Urothelium cell line (cell line): ENCODE measurements at regions not wholly inside any gene's neighbourhood (a gene's known extent, or its start where the extent isn't known, plus 50 kb on each side); places are given as distances from the start of the nearest gene placed in this dataset.

Experiments
- DNase-seq: peaks from one replicate; pipeline ENCODE4 v3.0.0; 2011; ENCODE audit warnings: low spot score, mixed read lengths
- FAIRE-seq: peaks from 2 replicates; lab custom pipeline; 2011; peaks lifted over from hg19 to GRCh38; lab: Jason Lieb, UNC

DNA sequence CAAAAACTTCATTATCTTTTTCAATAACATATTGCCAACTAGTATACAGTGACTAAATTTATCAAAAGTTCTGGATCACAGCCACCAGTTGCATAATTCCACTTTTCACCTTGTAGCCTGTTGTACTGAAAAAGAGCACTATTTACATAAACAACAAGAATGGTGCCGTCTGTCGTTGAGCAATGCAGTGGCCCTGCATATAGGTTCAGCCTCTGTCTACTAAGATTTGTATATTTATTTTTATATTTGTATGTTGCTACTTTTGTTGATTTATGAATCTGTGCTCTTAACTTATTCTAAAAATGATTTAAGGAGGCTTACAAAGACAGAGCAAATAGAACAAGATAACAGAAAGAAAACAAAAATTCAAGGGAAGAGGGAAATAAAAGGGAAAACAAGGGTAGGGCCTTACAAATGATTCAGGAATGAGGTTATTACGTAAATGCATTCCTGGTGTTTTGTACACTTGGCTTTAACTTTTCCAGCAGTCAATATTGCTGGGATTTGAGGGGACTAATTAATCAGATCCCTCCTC lies 257.6 kb upstream of the STT3B start:
- peak; percentile 49 for DNase-seq

DNA sequence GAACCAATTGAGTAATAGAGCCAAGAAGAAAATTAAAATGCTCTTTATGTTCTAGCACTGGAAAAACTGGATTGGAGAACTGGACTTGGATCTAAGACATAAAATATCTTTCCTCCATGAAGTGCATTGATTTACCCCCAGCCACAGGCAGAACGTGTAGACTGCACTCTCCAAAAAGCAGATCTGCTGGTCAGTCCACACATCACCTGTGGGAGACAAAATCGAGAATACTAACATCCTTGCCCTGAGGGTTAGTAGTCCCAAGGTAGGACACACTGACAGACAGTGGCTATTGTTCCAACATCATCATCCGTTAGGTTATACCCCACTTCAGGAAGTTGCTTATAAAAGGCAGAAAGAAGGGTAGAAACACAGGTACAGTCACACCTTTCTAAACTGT lies 257.1 kb upstream of the STT3B start:
- FAIRE-seq (no peak), DNase-seq (peak; percentile 25)

More for the DNA sequence above, 257.6 kb upstream of the STT3B start:
- FAIRE-seq: no peak

DNA sequence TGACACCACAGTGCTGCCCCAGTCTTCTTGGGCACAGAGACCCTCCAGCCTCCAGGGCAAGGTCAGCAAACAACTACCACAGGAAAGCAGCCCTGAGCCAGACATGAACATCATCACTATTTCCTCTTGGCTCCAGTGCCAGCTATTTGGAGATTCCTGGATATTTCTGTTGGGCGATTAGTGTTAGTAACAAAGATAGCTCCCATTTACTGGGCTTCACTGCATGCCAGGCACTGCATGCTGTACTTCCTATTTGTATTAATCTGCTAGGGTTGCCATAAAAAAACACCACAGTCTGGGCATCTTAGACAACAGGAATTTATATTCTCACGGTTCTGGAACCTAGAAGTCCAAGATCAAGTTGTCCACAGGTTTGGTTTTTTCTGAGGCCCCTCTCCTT lies 255.1 kb upstream of the STT3B start:
- FAIRE-seq: no peak
- no peak for DNase-seq

DNA sequence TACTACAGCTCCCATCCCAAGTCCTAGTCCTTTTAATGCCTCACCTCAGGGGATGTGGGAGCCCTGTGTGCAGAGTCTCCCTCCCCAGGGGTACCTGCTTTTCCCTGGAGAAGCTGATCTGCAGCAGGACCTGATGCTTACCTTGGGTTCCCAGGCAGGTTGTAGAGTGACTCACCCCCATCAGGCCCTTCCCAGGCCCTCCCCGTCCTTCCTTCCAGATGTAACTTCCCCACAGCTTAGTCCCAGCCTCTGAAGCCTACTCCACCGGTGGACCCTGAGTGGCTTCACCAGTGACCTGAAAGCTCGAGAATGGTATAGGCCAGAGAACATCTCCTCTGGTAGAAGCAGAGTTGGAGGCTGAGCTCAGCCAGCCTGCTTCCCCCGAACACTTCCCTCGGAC lies 254.2 kb upstream of the STT3B start:
- FAIRE-seq: no peak

DNA sequence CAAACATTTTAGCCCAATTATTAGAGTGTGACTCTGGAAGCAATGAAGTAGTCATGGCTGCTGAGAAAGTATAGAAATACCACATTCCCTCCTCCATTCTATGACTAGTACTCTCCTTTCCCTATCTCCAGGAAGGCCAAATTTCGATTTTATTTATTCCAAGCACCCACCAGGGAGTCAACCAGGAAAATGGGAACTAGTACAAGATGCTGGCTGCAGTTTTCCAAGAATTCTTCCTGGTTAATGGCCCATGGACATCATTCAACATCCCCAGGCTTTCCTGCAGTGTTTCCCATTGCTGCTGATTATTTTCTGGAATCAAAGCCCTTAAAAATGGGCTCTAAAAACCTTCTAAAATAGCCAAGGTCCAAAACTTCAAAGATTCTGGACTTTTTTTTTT lies 247.9 kb upstream of the STT3B start:
- no peak for FAIRE-seq
- no peak for DNase-seq

More for the DNA sequence above, 254.2 kb upstream of the STT3B start:
- no peak for DNase-seq

DNA sequence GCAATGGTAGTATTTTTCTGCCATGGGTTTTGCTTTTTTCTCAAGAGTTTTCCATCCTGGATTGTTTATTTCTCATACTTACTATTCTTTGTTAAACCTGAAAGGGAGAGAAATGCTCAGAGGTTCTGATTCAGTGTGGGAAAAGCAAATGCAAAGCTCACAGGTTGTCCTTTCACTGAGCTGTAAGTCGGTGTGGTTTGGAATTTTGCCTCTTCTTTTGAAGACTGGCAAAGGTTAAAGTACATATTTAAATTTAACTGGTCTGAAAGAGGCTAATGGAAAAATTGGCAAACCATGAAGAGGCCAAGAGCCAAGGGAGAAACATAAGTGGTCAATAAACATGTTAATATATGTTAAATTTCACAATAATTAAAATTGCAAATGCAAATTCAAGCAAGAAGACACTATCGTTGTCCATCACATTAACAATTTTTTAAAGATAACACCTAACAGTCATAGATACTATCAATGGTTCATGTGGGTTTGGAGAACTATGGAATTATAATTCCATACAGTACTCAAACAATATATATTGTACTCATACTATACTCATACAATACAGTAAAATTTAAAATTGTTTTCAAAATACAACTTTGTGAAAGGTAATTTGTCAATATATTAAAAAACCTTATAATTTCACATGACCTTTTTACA lies 246.8 kb upstream of the STT3B start:
- no peak for DNase-seq
- no peak for FAIRE-seq

DNA sequence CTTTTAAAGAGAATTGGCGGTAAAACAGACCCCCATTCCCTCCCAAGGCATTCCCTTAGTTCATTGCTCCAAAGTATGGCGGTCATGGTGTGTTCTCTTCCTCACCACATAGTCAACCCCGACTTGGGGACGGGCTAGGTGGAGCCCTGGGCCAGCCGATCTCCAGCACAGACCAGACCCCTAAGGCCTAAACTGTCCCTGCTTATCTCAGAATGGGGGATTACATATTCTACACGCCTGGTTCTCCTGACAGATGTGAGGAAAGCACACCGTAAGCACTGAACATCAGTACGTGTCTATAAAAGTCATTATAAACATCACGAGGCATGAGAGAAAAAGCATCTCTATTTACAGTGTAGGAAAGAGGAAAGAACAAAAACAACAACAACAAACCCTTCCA lies 244.5 kb upstream of the STT3B start:
- no peak for DNase-seq
- FAIRE-seq: no peak

DNA sequence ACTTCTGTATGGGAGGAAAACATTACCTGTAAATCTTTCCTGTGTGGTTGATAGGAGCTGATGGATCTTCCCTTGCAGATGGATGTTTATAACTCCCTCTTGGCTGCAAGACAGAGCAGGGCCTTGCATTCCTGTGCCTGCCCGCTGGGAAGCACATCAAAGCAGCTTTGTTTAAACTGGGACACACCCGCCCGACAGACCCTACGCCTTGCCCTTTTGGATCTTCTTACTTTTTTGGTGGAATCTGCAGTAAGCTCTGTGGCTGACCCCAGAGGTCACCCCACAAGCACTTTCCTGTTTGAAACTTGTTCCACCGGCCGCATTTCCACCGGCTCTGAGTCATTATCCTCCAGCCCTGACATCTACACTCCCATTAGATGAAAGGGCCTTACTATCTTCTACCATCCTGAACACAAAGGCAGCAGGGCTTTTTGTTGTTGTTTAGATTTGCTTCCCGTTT lies 244.1 kb upstream of the STT3B start:
- DNase-seq: peak; percentile 88
- peak; percentile 86 for FAIRE-seq

DNA sequence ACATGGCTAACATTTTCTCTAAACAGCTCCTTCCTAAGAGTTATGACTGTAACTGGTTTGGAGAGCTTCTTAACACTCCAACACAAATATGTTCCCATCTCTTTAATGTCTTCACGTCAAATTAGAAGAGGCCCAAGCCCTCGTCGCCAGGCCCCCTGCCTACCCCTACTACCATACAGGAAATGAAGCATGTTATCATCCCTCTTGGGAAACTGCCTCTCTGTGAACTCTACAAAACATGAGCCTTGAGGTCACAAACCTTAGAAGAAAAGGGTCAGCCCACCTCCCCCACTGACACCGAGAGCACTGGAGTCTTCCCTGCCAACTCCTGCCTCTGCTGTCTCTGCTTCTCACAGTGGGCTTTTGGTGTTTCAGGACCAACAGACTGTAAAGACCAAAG lies 243.1 kb upstream of the STT3B start:
- no peak for DNase-seq

DNA sequence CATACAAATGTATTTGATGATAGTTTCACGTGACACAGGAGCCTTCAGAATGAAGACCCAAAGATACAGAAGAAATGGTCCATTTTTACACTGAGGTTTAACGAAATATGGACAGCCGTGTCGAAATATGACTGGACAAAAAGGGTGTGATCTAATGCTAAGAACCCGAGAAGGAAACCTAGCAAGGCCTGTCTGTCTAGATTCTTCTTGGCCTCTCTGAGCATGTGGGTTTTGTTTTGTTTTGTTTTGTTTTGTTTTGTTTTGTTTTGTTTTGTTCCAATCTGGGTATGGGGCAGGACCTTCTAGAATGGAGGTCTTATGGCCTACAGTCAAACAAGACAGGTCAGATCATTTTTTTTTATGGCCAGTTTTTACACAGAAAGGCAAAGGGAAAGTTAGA lies 242.7 kb upstream of the STT3B start:
- FAIRE-seq: no peak

More for the DNA sequence above, 243.1 kb upstream of the STT3B start:
- FAIRE-seq: no peak

DNA sequence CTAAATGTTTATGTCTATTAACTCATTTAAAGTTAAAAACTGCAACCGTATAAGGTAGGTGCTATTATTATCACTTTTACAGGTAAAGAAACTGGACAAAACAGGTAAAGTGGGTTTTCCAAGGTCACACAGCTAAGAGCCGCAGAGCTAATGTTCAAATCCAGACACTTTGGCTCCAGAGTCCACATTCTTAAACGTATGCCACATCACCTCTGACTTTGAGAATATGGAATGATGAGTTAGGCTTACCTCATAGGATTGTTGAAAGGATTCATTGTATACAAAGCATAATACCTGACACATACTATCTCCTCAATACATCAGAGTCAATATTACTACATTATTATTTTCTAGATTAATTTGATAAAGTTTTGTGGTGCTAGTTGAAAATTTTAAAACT lies 240.9 kb upstream of the STT3B start:
- FAIRE-seq (no peak), DNase-seq (no peak)

More for the DNA sequence above, 242.7 kb upstream of the STT3B start:
- DNase-seq: no peak

DNA sequence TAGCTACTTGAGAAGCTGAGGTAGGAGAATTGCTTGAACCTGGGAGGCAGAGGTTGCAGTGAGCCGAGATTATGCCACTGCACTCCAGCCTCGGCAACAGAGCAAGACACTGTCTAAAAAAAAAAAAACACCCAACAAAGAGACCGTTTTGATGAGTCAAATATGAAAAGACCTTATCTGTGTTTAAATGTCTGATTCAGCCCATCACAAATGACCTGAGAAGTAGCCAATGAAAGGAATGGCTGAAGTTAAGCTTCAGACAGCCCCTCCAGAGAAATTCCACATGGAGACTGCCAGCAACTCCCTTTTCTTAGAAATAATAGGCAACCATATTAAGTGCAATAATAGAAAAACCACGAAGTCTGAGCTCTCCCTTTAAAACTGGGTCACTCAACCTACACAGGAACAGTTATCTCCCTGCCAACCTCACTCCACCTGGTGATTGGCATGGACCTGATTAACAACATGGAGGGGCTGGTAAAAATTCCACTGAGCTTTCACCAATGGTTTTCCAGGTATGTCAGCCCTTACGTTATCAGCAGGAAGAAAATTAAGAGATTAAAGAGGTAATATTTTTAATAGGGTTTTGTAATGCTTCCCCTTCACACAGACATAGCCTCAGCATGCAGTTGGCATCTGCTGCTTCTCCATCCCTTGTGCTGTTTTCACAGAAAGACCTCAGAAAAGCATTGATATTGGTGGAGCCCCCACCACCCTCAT lies 238.1 kb upstream of the STT3B start:
- DNase-seq: no peak
- no peak for FAIRE-seq

DNA sequence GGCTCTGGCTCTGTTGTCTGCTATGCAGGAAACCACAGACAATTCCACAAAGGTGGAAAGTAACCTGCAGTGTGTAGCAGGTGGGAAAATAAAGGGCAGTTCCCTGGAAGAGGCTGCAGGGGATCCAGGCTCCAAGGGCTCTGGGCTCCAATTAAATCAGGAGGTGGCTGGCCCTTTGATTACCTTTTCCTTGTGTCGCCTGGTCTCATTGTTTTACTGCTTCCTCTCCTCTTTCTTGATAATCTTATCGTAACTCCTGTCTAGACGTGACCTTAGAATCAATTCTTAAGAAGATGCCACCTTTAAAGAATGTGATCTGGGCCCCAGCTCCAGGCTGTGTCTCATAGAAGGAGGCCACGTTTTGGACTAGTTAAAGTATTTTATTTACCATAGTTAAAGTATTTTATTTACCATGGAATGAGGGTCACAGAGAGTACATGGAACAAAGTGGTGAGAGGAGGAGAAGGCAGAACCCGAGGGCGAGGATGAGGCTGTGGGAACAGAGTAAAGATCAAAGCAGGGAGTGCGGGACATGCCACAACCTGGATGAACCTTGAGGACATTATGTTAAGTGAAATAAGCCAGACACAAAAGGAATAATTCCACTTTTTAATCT lies 237.5 kb upstream of the STT3B start:
- DNase-seq (no peak), FAIRE-seq (no peak)

DNA sequence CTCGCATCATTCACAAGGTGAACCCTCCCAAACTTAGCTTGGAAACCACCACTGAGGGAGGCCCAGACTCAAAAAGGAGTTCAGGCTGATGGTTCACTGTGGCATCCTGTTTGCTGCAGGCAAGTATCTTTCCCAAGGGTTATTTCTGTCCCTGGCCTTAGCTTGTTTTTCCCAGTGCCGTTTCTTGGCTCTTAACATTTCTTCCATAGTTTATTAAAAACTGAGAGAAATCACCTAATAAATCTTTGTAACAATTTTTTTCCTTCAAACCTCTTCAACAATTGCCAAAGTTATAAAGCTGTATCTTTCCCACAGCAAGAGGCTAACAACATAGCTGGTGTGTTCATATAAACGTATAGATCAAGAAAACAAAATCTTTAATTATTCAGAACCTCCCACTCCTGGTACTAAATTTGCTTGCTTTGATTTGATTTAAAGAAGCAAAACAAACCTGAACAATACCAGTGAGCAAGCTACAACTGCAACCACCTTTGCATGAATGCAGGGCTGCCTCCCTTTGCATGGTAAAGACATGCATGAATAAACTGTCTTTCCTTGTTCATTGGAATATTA lies 234.9 kb upstream of the STT3B start:
- FAIRE-seq: no peak
- no peak for DNase-seq

DNA sequence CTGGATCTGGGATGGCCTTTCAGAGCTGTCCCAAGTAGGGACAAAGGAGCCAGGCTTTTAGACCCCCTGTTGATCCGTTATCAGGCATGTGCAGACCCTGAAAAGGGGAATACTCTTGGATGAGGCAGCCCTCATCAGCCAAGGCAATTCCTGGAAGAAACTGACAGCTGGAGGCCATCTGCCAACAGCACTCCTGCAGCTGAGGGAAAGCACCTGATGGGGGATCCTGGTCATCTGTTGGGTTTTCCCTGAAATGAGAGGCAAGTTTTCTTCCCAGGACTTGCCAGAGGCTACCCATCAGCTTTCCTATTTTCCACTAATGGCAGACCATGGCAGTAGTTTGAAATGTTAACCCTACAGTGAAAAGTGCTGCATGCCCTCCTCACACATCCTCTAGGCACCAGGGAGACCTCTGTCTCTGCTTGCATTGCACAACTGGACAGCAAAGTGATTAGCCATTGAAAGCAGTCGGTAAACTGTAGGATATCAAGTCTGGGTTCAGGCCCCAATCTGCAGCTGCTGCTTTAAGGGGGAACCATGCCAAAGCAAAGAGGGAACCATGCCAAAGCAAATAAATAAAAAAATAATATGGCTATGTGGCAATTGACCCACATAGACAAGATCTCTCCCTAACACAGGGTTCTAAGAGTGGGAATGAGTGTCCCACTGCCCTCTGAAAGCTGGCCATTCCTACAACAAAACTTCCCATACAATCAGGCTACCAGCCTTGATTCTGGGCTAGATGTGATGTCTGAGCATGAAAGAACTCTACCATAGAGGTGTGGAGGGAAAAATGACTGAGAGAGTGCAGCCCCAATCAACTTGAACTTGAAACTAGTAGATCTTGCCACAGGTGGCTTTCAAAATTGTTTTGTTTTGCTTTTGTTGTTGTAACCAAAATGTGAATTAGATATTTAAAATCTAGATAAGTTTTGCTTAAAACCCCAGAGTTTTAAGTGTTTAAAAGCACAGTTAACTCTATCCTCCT lies 232.0 kb upstream of the STT3B start:
- DNase-seq (no peak), FAIRE-seq (no peak)

DNA sequence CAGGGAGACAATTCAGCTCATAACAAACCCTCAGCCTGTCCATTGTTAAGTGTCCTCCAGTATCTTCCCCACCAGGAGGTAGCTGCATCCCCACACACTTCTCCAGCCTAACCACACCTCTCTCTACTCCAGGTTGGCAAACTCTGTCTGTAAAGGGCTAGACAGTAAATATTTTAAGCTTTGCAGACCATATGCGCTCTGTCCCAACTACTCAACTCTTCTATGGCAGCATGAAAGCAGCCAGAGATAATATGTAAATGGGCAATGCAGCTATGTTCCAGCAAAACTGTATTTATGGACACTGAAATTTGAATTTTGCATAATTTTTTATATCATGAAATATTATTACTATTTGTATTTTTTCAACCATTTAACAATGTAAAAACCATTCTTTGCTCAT lies 230.4 kb upstream of the STT3B start:
- DNase-seq (no peak), FAIRE-seq (no peak)

DNA sequence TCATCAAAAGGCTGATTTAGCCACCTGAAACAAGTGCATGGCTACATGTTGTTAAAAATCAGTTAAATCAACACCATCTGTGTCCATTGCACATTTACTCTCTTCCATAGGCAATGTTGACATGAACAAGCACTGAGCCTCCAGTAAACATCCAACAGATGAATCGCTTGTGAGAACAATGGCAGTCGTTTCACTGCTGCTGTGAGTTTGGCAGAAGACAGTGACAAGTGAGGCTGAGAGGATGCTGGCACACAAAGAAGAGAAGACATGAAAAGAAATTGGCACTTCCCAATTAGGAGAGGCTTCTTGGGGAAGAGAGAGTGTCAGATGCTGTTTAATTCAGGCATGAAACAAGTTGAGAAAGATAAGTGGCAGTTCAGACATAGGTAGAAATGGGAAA lies 227.4 kb upstream of the STT3B start:
- DNase-seq (no peak), FAIRE-seq (no peak)

DNA sequence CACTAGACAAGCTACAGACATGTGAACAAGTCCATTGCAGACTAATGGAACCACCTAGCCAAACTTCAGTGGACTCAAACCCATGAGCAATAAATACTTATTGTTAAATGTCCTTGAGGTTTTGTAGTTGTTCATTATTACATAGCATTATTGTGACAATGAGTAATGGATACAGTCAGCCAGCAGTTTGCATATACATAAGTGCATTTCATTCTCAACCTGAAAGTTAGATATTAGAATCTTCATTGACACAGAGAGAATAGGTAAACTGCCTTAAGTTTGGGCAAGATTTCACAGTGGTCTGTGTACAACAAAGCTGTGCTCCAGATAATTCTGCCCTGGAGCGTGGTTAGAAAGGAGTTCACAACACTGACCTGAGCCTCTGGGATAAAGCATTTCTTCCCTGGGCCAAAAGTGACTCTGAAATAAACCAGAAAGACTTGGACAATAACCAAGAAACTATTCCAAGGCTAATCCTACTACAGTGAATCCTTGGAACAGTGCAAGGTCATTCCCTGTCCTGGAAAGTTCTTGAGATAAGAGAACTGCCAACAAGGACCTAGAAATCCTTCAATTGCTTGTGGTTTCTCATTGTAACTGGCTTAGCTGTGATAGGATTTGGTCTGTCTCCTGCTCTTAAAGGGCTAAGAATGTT lies 225.5 kb upstream of the STT3B start:
- no peak for FAIRE-seq
- DNase-seq: no peak

DNA sequence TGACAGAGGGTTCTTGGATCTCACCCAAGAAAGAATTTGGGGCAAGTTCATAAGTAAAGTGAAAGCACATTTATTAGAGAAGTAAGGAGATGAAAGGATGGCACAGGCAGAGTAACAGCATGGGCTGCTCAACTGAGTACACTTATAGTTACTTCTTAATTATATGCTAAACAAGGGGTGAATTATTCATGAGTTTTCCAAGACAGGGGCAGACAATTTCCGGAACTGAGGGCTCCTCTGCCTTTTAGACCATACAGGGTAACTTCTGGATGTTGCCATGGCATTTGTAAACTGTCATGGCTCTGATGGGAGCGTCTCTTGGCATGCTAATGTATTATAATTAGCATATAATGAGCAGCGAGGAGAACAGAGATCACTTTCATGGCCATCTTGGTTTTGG lies 221.2 kb upstream of the STT3B start:
- DNase-seq (no peak), FAIRE-seq (no peak)

DNA sequence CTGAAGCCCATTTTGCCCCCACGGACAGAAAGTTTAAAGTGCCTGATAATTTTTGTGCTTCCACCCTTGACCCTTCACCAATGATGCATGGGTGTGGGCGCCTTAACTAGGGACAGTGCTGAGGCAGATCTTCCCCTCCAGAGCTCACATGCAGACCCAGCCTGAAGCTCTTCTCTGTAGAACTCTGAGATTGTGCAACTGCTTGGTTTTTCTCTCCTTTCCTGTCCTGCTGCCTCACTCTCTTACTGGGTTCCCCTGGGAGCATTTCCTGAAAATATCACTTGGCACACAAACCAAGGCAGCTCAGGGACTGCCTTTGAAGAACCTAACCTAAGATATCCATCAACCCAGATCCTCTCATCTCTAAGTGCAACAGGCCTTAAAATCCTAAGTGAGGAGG lies 220.3 kb upstream of the STT3B start:
- no peak for DNase-seq
- FAIRE-seq: no peak
